Smooth muscle cell (in vitro differentiated cells): ENCODE measurements at regions not wholly inside any gene's neighbourhood (a gene's known extent, or its start where the extent isn't known, plus 50 kb on each side); places are given as distances from the start of the nearest gene placed in this dataset.

ENCODE experiments used
- DNase-seq: peaks from one replicate; lab custom pipeline; 2025; ENCODE audit not compliant: unreplicated experiment; lab: John Stamatoyannopoulos, UW
- H2AFZ ChIP-seq: fragments of 200-600 bp; sonication (generic); 2 replicates; pipeline ENCODE4 v1.6.0; 2016; ENCODE audit warnings: antibody characterized with exemption, low read depth, mild to moderate bottlenecking
- H3F3A ChIP-seq: fragments of 200-600 bp; sonication (generic); 2 replicates; pipeline ENCODE4 v1.6.0; 2017; ENCODE audit warnings: antibody characterized with exemption, low read depth
- H3K27ac ChIP-seq: fragments of 200-600 bp; sonication (generic); 2 replicates; pipeline ENCODE4 v1.5.1; 2016; ENCODE audit warnings: low read depth, mild to moderate bottlenecking
- H3K27me3 ChIP-seq: fragments of 200-600 bp; sonication (generic); 2 replicates; pipeline ENCODE4 v1.6.1; 2016; ENCODE audit warnings: low read depth, mild to moderate bottlenecking
- H3K36me3 ChIP-seq: fragments of 200-600 bp; sonication (generic); 2 replicates; pipeline ENCODE4 v1.5.1; 2016; ENCODE audit warnings: low read depth
- H3K4me1 ChIP-seq: fragments of 200-600 bp; sonication (generic); 2 replicates; pipeline ENCODE4 v1.5.1; 2016; ENCODE audit warnings: low read depth
- H3K4me2 ChIP-seq: fragments of 200-600 bp; sonication (generic); 2 replicates; pipeline ENCODE4 v1.6.0; 2016; ENCODE audit warnings: mild to moderate bottlenecking
- H3K4me3 ChIP-seq: fragments of 200-600 bp; sonication (generic); 2 replicates; pipeline ENCODE4 v1.5.1; 2016; ENCODE audit warnings: mild to moderate bottlenecking
- H3K79me2 ChIP-seq: fragments of 200-600 bp; sonication (generic); 2 replicates; pipeline ENCODE4 v1.6.0; 2016; ENCODE audit warnings: low read depth, mild to moderate bottlenecking
- H3K9ac ChIP-seq: fragments of 200-600 bp; sonication (generic); 2 replicates; pipeline ENCODE4 v1.6.0; 2016; ENCODE audit warnings: low read depth
- H3K9me3 ChIP-seq: fragments of 200-600 bp; sonication (generic); replicated peaks from 2 replicates; pipeline ENCODE4 v1.5.1; 2016; ENCODE audit warnings: low read depth
- H4K20me1 ChIP-seq: fragments of 200-600 bp; sonication (generic); 2 replicates; pipeline ENCODE4 v1.6.0; 2016; ENCODE audit warnings: low read depth
- CTCF ChIP-seq: fragments of 200-600 bp; sonication (generic); IDR thresholded peaks from 2 replicates; pipeline ENCODE4 v1.5.1; 2017; ENCODE audit warnings: borderline replicate concordance, mild to moderate bottlenecking, antibody characterized with exemption; ENCODE audit not compliant: insufficient read depth, poor library complexity, severe bottlenecking
- WGBS: methylation state at CpG from one replicate; pipeline ENCODE4 v1.1.7; 2016; ENCODE audit warnings: low lambda C conversion rate; 5-methylcytosine and 5-hydroxymethylcytosine counted together

- no peaks in the 10 kb centered on the region for H3F3A ChIP-seq
- no peaks in the 10 kb centered on the region for H3K36me3 ChIP-seq
- no peaks in the 10 kb centered on the region for H4K20me1 ChIP-seq
- TF ChIP-seq CTCF: no peak
- H3K9me3 ChIP-seq: no peaks in the 10 kb centered on the region
- H3K79me2 ChIP-seq: no peaks in the 10 kb centered on the region
- no peak for DNase-seq
- H3K4me2 ChIP-seq: no peak overlapping the region
- no peaks in the 10 kb centered on the region for H3K27me3 ChIP-seq
- H2AFZ ChIP-seq: no peak overlapping the region
- no peaks in the 10 kb centered on the region for H3K4me1 ChIP-seq
- no peak overlapping the region for H3K27ac ChIP-seq
- H3K4me3 ChIP-seq: no peak overlapping the region
- no peak overlapping the region for H3K9ac ChIP-seq
Measured at GRCh38 chr2:17334300-17334699, 183.9 kb downstream of the RAD51AP2 start.

- Histone ChIP-seq H3K27me3 (peaks cover 4% of the 10 kb centered on the region), H3K4me3 (no peak overlapping the region), H3K9me3 (no peaks in the 10 kb centered on the region), H3K4me2 (no peak overlapping the region), H3K79me2 (no peaks in the 10 kb centered on the region), H3K36me3 (no peaks in the 10 kb centered on the region), H3K27ac (no peak overlapping the region), H3K4me1 (no peaks in the 10 kb centered on the region), H3F3A (no peaks in the 10 kb centered on the region), H3K9ac (no peak overlapping the region), H2AFZ (no peak overlapping the region), H4K20me1 (no peaks in the 10 kb centered on the region)
- no peak for TF ChIP-seq CTCF
- DNase-seq: no peak
- WGBS: 100% methylated on average over 1 of the region's 1 CpG
Measured at GRCh38 chr2:17331636-17332035, 186.6 kb downstream of the RAD51AP2 start.

GRCh38 chr2:17328161-17328560 is 190.1 kb downstream of the RAD51AP2 start:
- Histone ChIP-seq H3K4me3 (no peak overlapping the region), H3F3A (no peaks in the 10 kb centered on the region), H4K20me1 (no peaks in the 10 kb centered on the region), H3K36me3 (no peaks in the 10 kb centered on the region), H3K4me2 (no peak overlapping the region), H3K9ac (no peak overlapping the region), H3K4me1 (no peaks in the 10 kb centered on the region), H3K79me2 (no peaks in the 10 kb centered on the region), H3K27ac (no peak overlapping the region), H2AFZ (no peak overlapping the region), H3K9me3 (no peaks in the 10 kb centered on the region), H3K27me3 (peaks cover 4% of the 10 kb centered on the region)
- 100% methylated on average over 1 of the region's 1 CpG for WGBS
- DNase-seq: no peak
- no peak for TF ChIP-seq CTCF

GRCh38 chr2:17327649-17328048 is 190.6 kb downstream of the RAD51AP2 start:
- WGBS: 83% methylated on average over 4 of the region's 4 CpGs
- no peak overlapping the region for H3K4me3 ChIP-seq
- TF ChIP-seq CTCF: no peak

More at GRCh38 chr2:17327649-17328048, 190.6 kb downstream of the RAD51AP2 start:
- Histone ChIP-seq H4K20me1 (no peaks in the 10 kb centered on the region), H3K9ac (no peak overlapping the region), H3K36me3 (no peaks in the 10 kb centered on the region), H3K9me3 (no peaks in the 10 kb centered on the region), H3K79me2 (no peaks in the 10 kb centered on the region), H3F3A (no peaks in the 10 kb centered on the region), H2AFZ (no peak overlapping the region), H3K27me3 (peaks cover 4% of the 10 kb centered on the region), H3K27ac (no peak overlapping the region), H3K4me2 (no peak overlapping the region), H3K4me1 (no peaks in the 10 kb centered on the region)
- DNase-seq: no peak
